PC-9 (cell line): ENCODE measurements at regions not wholly inside any gene's neighbourhood (a gene's known extent, or its start where the extent isn't known, plus 50 kb on each side); places are given as distances from the start of the nearest gene placed in this dataset.

ENCODE experiments used
- BruUV-seq: library from RNA; stranded (reverse); fragments of 400-500 nt; replicated peaks from 2 replicates; lab custom pipeline; 2021; lab: Mats Ljungman, UMichigan
- CTCF ChIA-PET: fragments of 300-600 bp; sonication (Branson Sonifier 250); formaldehyde crosslinking; loops from one replicate; lab custom pipeline; 2022; ENCODE audit warnings: antibody characterized with exemption; lab: Charles Lee
- POLR2A ChIA-PET: fragments of 300-600 bp; sonication (Branson Sonifier 250); formaldehyde crosslinking; loops from one replicate; lab custom pipeline; 2022; ENCODE audit warnings: antibody characterized with exemption; ENCODE audit not compliant: unreplicated experiment; lab: Charles Lee
- DNase-seq, 2 experiments: peaks; one replicate each; pipeline versions ENCODE4 v3.0.0 to v3.0.0-alpha.2; 2015 to 2022; ENCODE audit warnings: mixed read lengths in 1 of 2
- H2AFZ ChIP-seq: fragments of 200-600 bp; sonication (generic); 2 replicates; pipeline ENCODE4 v1.8.1; 2017; ENCODE audit warnings: antibody characterized with exemption
- H3F3A ChIP-seq: fragments of 200-600 bp; sonication (generic); 2 replicates; pipeline ENCODE4 v1.8.1; 2017; ENCODE audit warnings: antibody characterized with exemption, mild to moderate bottlenecking, low read depth; ENCODE audit not compliant: insufficient read depth
- H3K27ac ChIP-seq: fragments of 200-600 bp; sonication (generic); 2 replicates; pipeline ENCODE4 v1.6.1; 2016; ENCODE audit warnings: mixed run types
- H3K27me3 ChIP-seq: fragments of 200-600 bp; sonication (generic); 2 replicates; pipeline ENCODE4 v1.6.1; 2016; ENCODE audit warnings: low read depth, mixed run types; ENCODE audit not compliant: insufficient read depth
- H3K36me3 ChIP-seq: fragments of 200-600 bp; sonication (generic); 2 replicates; pipeline ENCODE4 v1.6.1; 2016; ENCODE audit warnings: low read depth, mixed run types
- H3K4me1 ChIP-seq: fragments of 200-600 bp; sonication (generic); replicated peaks from 2 replicates; pipeline ENCODE4 v1.6.1; 2016; ENCODE audit warnings: mixed run types; ENCODE audit not compliant: insufficient read depth
- H3K4me2 ChIP-seq: fragments of 200-600 bp; sonication (generic); 2 replicates; pipeline ENCODE4 v1.6.1; 2017; ENCODE audit warnings: mixed run types
- H3K4me3 ChIP-seq: fragments of 200-600 bp; sonication (generic); 2 replicates; pipeline ENCODE4 v1.6.1; 2016; ENCODE audit warnings: mixed run types
- H3K79me2 ChIP-seq: fragments of 200-600 bp; sonication (generic); 2 replicates; pipeline ENCODE4 v1.6.1; 2017; ENCODE audit warnings: low read depth, mixed run types
- H3K9me2 ChIP-seq: fragments of 200-600 bp; sonication (generic); 2 replicates; pipeline ENCODE4 v1.8.1; 2017; ENCODE audit warnings: mild to moderate bottlenecking; ENCODE audit not compliant: insufficient read depth
- H3K9me3 ChIP-seq: fragments of 200-600 bp; sonication (generic); 2 replicates; pipeline ENCODE4 v1.8.1; 2016; ENCODE audit warnings: low read depth; ENCODE audit not compliant: insufficient read depth
- H4K20me1 ChIP-seq: fragments of 200-600 bp; sonication (generic); 2 replicates; pipeline ENCODE4 v1.8.1; 2017; ENCODE audit not compliant: insufficient read depth
- EZH2 ChIP-seq: fragments of 200-600 bp; sonication (generic); IDR thresholded peaks from 2 replicates; pipeline ENCODE4 v1.8.0; 2017; ENCODE audit warnings: antibody characterized with exemption, low read depth
- intact Hi-C: fragments of 100-400 bp; cut with micrococcal nuclease; formaldehyde crosslinking; loops from one replicate; pipeline ENCODE4 v1.10.0; 2022; ENCODE audit not compliant: unreplicated experiment
- TF ChIP-seq, protein P1 (sequence below): fragments of 200-600 bp; sonication (generic); conservative IDR thresholded peaks from 2 replicates; pipeline ENCODE4 v1.6.1; 2017; ENCODE audit warnings: mixed run types, antibody characterized with exemption, mild to moderate bottlenecking, moderate library complexity

DNA sequence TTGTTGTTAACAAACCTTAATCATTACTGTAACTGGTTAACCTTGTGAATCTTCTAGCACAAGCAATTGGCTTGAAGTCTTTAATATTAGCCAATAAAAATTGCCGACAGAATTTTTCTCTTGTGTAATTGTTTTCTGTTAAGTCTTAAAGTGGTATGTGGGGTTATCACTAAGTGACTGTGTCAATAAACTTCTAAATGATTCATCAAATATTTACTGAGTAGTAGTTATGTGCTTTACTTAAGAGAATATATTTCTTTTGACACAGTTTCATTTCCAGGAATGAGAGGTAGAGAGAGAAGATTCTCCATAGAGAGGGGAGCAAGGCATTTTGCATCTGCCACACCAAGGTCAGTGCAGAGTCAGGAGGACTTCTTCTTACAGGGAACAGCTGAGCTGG is 2361.6 kb upstream of the AGA start:
- CTCF ChIA-PET = no interaction called here
- no TSS peak for BruUV-seq
- Histone ChIP-seq H3K27ac (no peak overlapping the region), H3K79me2 (no peaks in the 10 kb centered on the region), H4K20me1 (no peaks in the 10 kb centered on the region), H3F3A (no peaks in the 10 kb centered on the region), H3K9me3 (no peaks in the 10 kb centered on the region), H3K9me2 (no peaks in the 10 kb centered on the region), H3K36me3 (no peaks in the 10 kb centered on the region), H3K4me3 (no peak overlapping the region), H3K4me2 (no peak overlapping the region), H2AFZ (no peak overlapping the region), H3K27me3 (no peaks in the 10 kb centered on the region), H3K4me1 (no peaks in the 10 kb centered on the region)
- TF ChIP-seq, protein P1, sequence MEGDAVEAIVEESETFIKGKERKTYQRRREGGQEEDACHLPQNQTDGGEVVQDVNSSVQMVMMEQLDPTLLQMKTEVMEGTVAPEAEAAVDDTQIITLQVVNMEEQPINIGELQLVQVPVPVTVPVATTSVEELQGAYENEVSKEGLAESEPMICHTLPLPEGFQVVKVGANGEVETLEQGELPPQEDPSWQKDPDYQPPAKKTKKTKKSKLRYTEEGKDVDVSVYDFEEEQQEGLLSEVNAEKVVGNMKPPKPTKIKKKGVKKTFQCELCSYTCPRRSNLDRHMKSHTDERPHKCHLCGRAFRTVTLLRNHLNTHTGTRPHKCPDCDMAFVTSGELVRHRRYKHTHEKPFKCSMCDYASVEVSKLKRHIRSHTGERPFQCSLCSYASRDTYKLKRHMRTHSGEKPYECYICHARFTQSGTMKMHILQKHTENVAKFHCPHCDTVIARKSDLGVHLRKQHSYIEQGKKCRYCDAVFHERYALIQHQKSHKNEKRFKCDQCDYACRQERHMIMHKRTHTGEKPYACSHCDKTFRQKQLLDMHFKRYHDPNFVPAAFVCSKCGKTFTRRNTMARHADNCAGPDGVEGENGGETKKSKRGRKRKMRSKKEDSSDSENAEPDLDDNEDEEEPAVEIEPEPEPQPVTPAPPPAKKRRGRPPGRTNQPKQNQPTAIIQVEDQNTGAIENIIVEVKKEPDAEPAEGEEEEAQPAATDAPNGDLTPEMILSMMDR = no peak
- TF ChIP-seq EZH2 = no peak
- DNase-seq = peak in 1 of 2 experiments; percentile 37
- POLR2A ChIA-PET = no interaction called here
- intact Hi-C loops = no loop called here

DNA sequence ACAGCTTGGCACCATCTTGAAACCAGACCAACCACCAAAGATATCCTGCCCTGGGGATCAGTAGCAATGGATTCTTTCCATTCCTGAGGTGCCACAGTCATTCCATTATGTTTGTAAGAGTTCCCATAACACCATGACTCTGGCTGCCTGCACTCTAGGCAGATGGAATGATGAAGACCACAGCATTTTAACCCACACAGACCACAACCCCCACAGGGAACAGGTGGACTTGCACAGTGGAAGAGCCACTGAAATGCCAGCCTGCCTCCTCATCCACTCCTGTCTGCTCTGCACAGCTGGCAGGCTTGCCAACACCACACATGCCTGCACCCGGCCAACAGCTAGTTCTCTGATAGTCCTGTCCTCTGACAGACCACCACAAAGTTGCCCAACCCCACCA is 2362.2 kb upstream of the AGA start:
- Histone ChIP-seq H4K20me1 (no peaks in the 10 kb centered on the region), H3F3A (no peaks in the 10 kb centered on the region), H3K27ac (no peak overlapping the region), H3K4me2 (no peak overlapping the region), H3K27me3 (no peaks in the 10 kb centered on the region), H3K9me3 (no peaks in the 10 kb centered on the region), H3K79me2 (no peaks in the 10 kb centered on the region), H3K9me2 (no peaks in the 10 kb centered on the region), H3K36me3 (no peaks in the 10 kb centered on the region), H3K4me1 (no peaks in the 10 kb centered on the region), H3K4me3 (no peak overlapping the region), H2AFZ (no peak overlapping the region)
- POLR2A ChIA-PET = no interaction called here
- intact Hi-C loops = no loop called here
- TF ChIP-seq, protein P1 = no peak
- TF ChIP-seq EZH2 = no peak
- CTCF ChIA-PET = no interaction called here
- peak in 1 of 2 experiments; percentile 45 for DNase-seq
- no TSS peak for BruUV-seq

DNA sequence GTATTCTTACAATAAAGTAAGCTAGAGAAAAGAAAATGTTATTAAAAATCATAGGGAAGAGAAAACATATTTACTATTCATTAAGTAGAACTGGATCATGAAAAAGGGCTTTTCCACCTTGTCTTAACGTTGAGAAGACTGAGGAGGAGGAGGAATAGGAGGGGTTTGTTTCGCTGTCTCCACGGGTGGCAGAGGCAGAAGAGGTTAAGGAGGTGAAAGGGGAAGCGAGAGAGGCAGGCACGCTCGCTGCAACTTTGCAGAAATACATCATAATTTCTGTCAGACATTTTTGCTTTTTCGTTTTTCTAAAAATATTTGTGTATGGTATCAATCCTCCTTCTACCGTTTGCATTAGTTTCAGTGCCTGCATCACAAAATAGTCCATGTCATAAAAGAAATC is 2375.1 kb upstream of the AGA start:
- Histone ChIP-seq H3K27me3 (no peaks in the 10 kb centered on the region), H3K9me3 (no peaks in the 10 kb centered on the region), H3K4me2 (no peak overlapping the region), H2AFZ (no peak overlapping the region), H3K79me2 (no peaks in the 10 kb centered on the region), H3F3A (no peaks in the 10 kb centered on the region), H4K20me1 (no peaks in the 10 kb centered on the region), H3K36me3 (no peaks in the 10 kb centered on the region), H3K27ac (no peak overlapping the region), H3K4me3 (no peak overlapping the region), H3K9me2 (no peaks in the 10 kb centered on the region), H3K4me1 (no peaks in the 10 kb centered on the region)
- CTCF ChIA-PET = no interaction called here
- no TSS peak for BruUV-seq
- no peak for DNase-seq
- no peak for TF ChIP-seq EZH2
- TF ChIP-seq, protein P1 = no peak
- POLR2A ChIA-PET = no interaction called here
- intact Hi-C loops = no loop called here
